ENCODE measurements at regions not wholly inside any gene's neighbourhood (a gene's known extent, or its start where the extent isn't known, plus 50 kb on each side); places are given as distances from the start of the nearest gene placed in this dataset.
"Not testable (repeated sequence)": the region's sequence is repeated elsewhere in the genome, so short reads cannot be mapped to it uniquely, and the experiment has no call there.

DNA sequence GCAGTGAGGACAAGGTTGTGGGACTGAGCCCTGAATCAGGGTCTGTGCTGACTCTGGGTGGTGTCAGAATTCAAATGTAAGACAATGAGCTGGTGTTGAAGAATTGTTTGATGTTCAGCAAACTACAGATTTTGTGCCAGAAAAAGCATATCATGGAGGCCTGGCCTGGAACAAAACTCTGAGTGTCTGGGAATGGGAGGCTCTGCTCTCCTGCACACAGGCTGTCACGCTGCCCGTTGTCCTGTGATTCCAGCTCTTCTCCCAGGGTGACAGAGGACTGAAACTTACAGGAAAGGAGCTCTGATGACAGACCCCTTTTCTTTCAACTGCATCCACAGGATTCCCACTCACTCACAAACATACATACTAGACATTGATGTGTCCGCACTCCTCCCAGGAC lies 120.1 kb downstream of the ZNF486 start:
- DNase-seq, result no peak

- not testable (repeated sequence) for DNase-seq
Measured at GRCh38 chr19:20285876-20286275, 118.9 kb downstream of the ZNF486 start.

- no peak for DNase-seq
Measured at GRCh38 chr19:20279516-20279915, 112.5 kb downstream of the ZNF486 start.

DNA sequence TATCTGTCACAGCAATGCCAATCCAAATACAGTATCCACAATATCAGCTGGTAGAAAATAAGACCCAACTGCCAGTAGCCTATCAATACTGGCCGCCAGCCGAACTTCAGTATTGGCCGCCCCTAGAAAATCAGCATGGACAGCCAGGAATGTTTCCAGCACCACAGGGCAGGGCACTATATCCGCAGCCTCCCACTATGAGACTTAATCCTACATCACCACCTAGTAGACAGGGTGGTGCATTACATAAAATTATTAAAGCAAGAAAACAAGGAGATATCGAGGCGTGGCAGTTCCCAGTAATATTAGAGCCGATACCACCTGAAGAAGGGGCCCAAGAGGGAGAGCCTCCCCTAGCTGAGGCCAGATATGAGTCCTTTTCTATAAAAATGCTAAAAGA lies 111.3 kb downstream of the ZNF486 start:
- peak; percentile 37 for DNase-seq

DNA sequence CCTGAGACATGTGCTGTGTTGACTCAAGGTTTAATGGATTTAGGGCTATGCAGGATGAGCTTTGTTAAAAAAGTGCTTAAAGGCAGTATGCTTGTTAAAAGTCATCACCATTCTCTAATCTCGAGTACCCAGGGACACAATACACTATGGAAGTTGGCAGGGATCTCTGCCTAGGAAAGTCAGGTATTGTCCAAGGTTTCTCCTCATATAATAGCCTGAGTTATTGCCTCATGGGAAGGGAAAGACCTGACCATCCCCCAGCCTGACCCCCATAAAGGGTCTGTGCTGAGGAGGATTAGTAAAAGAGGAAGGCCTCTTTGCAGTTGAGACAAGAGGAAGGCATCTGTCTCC lies 109.7 kb downstream of the ZNF486 start:
- not testable (repeated sequence) for DNase-seq

GRCh38 chr19:20276011-20276731 lies 109.2 kb downstream of the ZNF486 start:
- no peak for DNase-seq

GRCh38 chr19:20273951-20274570 lies 107.0 kb downstream of the ZNF486 start:
- DNase-seq, result no peak

- no peak for DNase-seq
Measured at GRCh38 chr19:20273376-20273775, 106.4 kb downstream of the ZNF486 start.

DNA sequence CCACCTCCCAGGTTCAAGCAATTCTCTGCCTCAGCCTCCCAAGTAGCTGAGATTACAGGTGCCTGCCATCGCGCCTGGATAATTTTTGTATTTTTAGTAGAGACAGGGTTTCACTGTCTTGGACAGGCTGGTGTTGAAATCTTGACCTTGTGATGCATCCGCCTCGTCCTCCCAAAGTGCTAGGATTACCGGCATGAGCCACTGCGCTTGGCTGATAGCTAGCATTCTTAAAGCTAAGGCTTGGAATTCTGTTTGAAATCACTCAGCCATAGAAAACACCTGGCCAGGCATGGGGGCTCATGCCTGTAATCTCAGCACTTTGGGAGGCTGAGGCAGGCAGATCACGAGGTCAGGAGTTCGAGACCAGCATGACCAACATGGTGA lies 105.6 kb downstream of the ZNF486 start:
- not testable (repeated sequence) for DNase-seq

GRCh38 chr19:20271927-20272626 lies 105.1 kb downstream of the ZNF486 start:
- not testable (repeated sequence) for DNase-seq

DNA sequence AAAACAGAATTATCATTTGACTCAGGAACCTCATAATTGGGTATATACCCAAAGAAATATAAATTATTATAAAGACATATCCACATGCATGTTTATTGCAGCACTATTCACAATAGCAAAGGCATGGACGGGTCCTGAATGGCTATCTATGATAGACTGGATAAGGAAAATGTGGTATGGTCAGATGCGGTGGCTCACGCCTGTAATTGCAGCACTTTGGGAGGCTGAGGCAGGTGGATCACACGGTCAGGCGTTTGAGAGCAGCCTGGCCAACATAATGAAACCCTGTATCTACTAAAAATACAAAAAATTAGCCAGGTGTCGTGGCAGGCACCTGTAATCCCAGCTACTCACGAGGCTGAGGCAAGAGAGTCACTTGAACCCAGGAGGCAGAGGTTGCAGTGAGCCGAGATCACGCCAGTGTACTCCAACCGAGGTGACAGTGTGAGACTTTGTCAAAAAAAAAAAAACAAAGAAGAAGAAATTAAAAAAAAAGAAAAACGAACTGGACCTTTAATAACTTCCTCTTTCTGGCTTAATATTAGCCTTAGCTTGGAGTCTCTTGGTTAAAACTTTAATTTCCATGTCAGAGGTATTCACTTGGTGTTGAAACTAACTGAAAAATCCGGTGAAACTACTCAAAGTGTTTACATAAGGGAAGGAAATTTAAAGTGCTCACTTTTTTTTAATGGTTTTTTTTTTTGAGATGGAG lies 104.4 kb downstream of the ZNF486 start:
- no peak for DNase-seq

DNA sequence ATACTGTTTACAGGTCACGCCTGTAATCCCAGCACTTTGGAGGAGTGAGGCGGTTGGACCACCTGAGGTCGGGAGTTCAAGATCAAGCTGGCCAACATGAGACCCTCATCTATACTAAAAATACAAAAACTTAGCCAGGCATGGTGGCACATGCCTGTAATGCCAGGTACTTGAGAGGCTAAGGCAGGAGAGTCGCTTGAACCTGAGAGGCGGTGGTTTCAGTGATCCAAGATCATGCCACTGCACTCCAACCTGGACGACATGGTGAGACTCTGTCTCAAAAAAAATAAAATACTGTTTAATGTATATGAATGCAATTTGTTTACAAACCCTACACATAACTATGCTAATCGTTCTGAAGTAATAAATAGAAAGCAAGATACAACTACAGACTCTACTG lies 102.4 kb downstream of the ZNF486 start:
- no peak for DNase-seq

GRCh38 chr19:20261513-20261912 lies 94.5 kb downstream of the ZNF486 start:
- DNase-seq, result not testable (repeated sequence)

DNA sequence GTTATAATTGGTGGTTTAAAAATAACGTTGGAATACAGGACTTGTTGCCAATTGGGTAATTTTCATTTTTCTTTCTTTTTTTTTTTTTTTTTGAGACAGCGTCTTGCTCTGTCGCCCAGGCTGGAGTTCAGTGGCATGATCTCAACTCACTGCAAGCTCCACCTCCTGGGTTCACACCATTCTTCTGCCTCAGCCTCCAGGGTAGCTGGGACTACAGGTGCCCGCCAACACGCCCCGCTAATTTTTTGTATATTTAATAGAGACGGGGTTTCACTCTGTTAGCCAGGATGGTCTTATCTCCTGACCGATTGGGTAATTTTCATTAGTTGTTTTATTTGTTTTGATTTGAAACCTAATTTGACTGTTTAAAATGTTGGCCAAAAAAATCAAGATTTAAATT lies 93.7 kb downstream of the ZNF486 start:
- not testable (repeated sequence) for DNase-seq

- no peak for DNase-seq
Measured at GRCh38 chr19:20259615-20260014, 92.6 kb downstream of the ZNF486 start.

DNA sequence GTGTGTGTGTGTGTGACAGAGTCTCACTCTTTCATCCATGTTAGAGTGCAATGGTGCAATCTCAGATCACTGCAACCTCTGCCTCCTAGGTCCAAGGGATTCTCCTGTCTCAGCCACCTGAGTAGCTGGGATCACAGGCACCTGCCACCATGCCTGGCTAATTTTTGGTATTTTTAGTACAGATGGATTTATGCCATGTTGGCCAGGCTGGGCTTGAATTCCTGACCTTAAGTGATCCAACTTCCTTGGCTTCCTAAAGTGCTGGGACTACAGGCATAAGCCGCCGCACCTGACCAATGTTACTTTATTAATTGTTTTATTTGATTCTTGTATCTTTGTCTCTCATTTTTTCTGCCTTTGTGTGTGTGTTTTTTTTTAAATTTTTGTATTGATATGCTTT lies 89.6 kb downstream of the ZNF486 start:
- no peak for DNase-seq

GRCh38 chr19:20254121-20254520 lies 87.1 kb downstream of the ZNF486 start:
- DNase-seq, result no peak

DNA sequence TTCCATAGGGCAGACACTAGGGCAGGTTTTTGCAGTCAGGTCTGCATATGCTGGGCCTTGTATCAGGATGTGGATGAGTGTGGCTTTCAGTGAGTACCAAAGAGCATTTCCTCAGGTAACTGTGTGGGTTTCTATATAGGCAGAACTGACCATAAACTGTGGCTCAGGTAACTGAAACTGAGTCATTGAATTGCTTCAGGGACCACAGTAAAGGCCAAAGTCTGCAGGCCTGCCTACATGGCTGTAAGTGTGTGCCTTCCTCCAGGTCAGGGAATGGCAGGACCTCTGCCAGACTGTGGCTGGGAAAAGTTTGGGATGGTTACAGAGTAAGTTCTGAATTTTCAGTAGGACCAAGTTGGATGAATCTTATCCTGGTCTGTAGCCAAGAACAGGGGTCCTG lies 85.6 kb downstream of the ZNF486 start:
- DNase-seq, result no peak

GRCh38 chr19:20250627-20251026 lies 83.6 kb downstream of the ZNF486 start:
- DNase-seq, result no peak

DNA sequence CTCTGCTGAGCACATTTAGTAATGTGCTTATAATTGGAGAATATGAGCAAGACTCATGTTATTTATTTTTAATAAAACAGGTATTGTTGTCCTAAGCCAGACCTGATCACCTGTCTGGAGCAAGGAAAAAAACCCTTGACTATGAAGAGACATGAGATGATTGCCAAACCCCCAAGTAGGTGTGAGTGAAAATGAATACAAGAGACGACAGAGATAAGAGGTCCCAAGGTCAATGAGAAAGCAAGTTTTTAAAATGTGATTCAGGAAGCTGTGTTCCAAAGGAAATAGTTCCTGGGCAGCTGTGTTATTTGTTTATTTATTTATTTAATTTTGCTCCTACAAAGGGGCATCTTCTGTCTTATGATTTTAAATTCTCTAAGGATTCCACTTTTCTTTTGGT lies 83.1 kb downstream of the ZNF486 start:
- no peak for DNase-seq
